ENCODE measurements at regions not wholly inside any gene's neighbourhood (a gene's known extent, or its start where the extent isn't known, plus 50 kb on each side); places are given as distances from the start of the nearest gene placed in this dataset.

- DNase-seq: no peak
Observed at GRCh38 chr7:131949659-131950058, 393.2 kb upstream of the PODXL start.

GRCh38 chr7:131948434-131949053 is 392.1 kb upstream of the PODXL start:
- Mint-ChIP-seq H3K4me1 (no peaks in the 10 kb centered on the region), H3K4me3 (no peak overlapping the region), H3K9me3 (no peaks in the 10 kb centered on the region), H3K36me3 (no peaks in the 10 kb centered on the region), H3K27ac (no peak overlapping the region), H3K27me3 (ENCODE audit: low read depth in 2 of 2) (peaks cover 17 to 32% of the 10 kb centered on the region in 2 donors)
- ATAC-seq (no peak), DNase-seq (no peak)
- no peaks in the 10 kb centered on the region for H3K27me3 ChIP-seq (ENCODE audit: control insufficient read depth, insufficient read depth, low read length)
- H3K27ac ChIP-seq (ENCODE audit: low read length): no peak overlapping the region
- intact Hi-C loops (cut with micrococcal nuclease): no loop called here
- peaks cover 3% of the 10 kb centered on the region for H3K4me1 ChIP-seq (ENCODE audit: control insufficient read depth, insufficient read depth, low read length)
- WGBS (ENCODE audit: insufficient coverage): 58% methylated on average over 5 of the region's 6 CpGs
- TF ChIP-seq CTCF (IDR thresholded peaks at IDR 0.05): no peak
- no peaks in the 10 kb centered on the region for H3K9me3 ChIP-seq (ENCODE audit: control insufficient read depth, insufficient read depth, low read length)
- H3K4me3 ChIP-seq (ENCODE audit: low read length): no peak overlapping the region
- H3K36me3 ChIP-seq (ENCODE audit: control insufficient read depth, insufficient read depth, low read length): no peaks in the 10 kb centered on the region

More at GRCh38 chr7:131949659-131950058, 393.2 kb upstream of the PODXL start:
- Histone ChIP-seq H3K9me3 (ENCODE audit: control insufficient read depth, insufficient read depth, low read length) (no peaks in the 10 kb centered on the region), H3K27ac (ENCODE audit: low read length) (no peak overlapping the region), H3K4me1 (ENCODE audit: control insufficient read depth, insufficient read depth, low read length) (peaks cover 3% of the 10 kb centered on the region), H3K36me3 (ENCODE audit: control insufficient read depth, insufficient read depth, low read length) (no peaks in the 10 kb centered on the region), H3K4me3 (ENCODE audit: low read length) (no peak overlapping the region), H3K27me3 (ENCODE audit: control insufficient read depth, insufficient read depth, low read length) (no peaks in the 10 kb centered on the region)
- Mint-ChIP-seq H3K4me1 (no peaks in the 10 kb centered on the region), H3K36me3 (no peaks in the 10 kb centered on the region), H3K27ac (no peak overlapping the region), H3K27me3 (ENCODE audit: low read depth in 2 of 2) (peaks cover 15 to 36% of the 10 kb centered on the region in 2 donors), H3K4me3 (no peak overlapping the region), H3K9me3 (no peaks in the 10 kb centered on the region)
- no peak for ATAC-seq
- WGBS (ENCODE audit: insufficient coverage): 85% methylated on average over 7 of the region's 7 CpGs
- TF ChIP-seq CTCF (IDR thresholded peaks at IDR 0.05): no peak
- intact Hi-C loops (cut with micrococcal nuclease): no loop called here

GRCh38 chr7:131947661-131948060 is 391.2 kb upstream of the PODXL start:
- Mint-ChIP-seq H3K27me3 (ENCODE audit: low read depth in 2 of 2) (peaks cover 19 to 33% of the 10 kb centered on the region in 2 donors), H3K9me3 (no peaks in the 10 kb centered on the region), H3K4me3 (no peak overlapping the region), H3K36me3 (no peaks in the 10 kb centered on the region), H3K4me1 (no peaks in the 10 kb centered on the region), H3K27ac (no peak overlapping the region)
- no peak for TF ChIP-seq CTCF (IDR thresholded peaks at IDR 0.05)
- ATAC-seq (no peak), DNase-seq (no peak)
- no peaks in the 10 kb centered on the region for H3K36me3 ChIP-seq (ENCODE audit: control insufficient read depth, insufficient read depth, low read length)
- no peak overlapping the region for H3K4me3 ChIP-seq (ENCODE audit: low read length)
- H3K27ac ChIP-seq (ENCODE audit: low read length): no peak overlapping the region
- no peaks in the 10 kb centered on the region for H3K27me3 ChIP-seq (ENCODE audit: control insufficient read depth, insufficient read depth, low read length)
- H3K9me3 ChIP-seq (ENCODE audit: control insufficient read depth, insufficient read depth, low read length): no peaks in the 10 kb centered on the region
- intact Hi-C loops (cut with micrococcal nuclease): no loop called here
- H3K4me1 ChIP-seq (ENCODE audit: control insufficient read depth, insufficient read depth, low read length): peaks cover 3% of the 10 kb centered on the region
- WGBS (ENCODE audit: insufficient coverage): 92% methylated on average over 1 of the region's 1 CpG

- Histone ChIP-seq H3K4me3 (ENCODE audit: low read length) (no peak overlapping the region), H3K4me1 (ENCODE audit: control insufficient read depth, insufficient read depth, low read length) (peaks cover 3% of the 10 kb centered on the region), H3K27me3 (ENCODE audit: control insufficient read depth, insufficient read depth, low read length) (no peaks in the 10 kb centered on the region), H3K27ac (ENCODE audit: low read length) (no peak overlapping the region), H3K9me3 (ENCODE audit: control insufficient read depth, insufficient read depth, low read length) (no peaks in the 10 kb centered on the region), H3K36me3 (ENCODE audit: control insufficient read depth, insufficient read depth, low read length) (no peaks in the 10 kb centered on the region)
- no peaks in the 10 kb centered on the region for H3K36me3 Mint-ChIP-seq
- H3K9me3 Mint-ChIP-seq: no peaks in the 10 kb centered on the region
- ATAC-seq (no peak), DNase-seq (no peak)
- no peaks in the 10 kb centered on the region for H3K4me1 Mint-ChIP-seq
- H3K27ac Mint-ChIP-seq: no peak overlapping the region
- WGBS (ENCODE audit: insufficient coverage): 78% methylated on average over 14 of the region's 14 CpGs
- intact Hi-C loops (cut with micrococcal nuclease): no loop called here
- H3K27me3 Mint-ChIP-seq (ENCODE audit: low read depth in 2 of 2): peaks cover 19 to 45% of the 10 kb centered on the region in 2 donors
- no peak overlapping the region for H3K4me3 Mint-ChIP-seq
- TF ChIP-seq CTCF (IDR thresholded peaks at IDR 0.05): no peak
Observed at GRCh38 chr7:131945957-131946544, 389.6 kb upstream of the PODXL start.
